HepG2 (cell line): ENCODE measurements at regions not wholly inside any gene's neighbourhood (a gene's known extent, or its start where the extent isn't known, plus 50 kb on each side); places are given as distances from the start of the nearest gene placed in this dataset.

Experiments used
- BRCA1 ChIP-seq: sonication (generic); formaldehyde crosslinking; IDR thresholded peaks from 2 replicates; pipeline ENCODE4 v1.4.0; 2020; ENCODE audit warnings: missing genetic modification reagents
- GFI1 ChIP-seq: sonication (generic); formaldehyde crosslinking; IDR thresholded peaks from 2 replicates; pipeline ENCODE4 v1.5.0; 2020; ENCODE audit warnings: missing genetic modification reagents, mild to moderate bottlenecking, borderline replicate concordance
- HNF4A ChIP-seq: sonication (generic); formaldehyde crosslinking; IDR thresholded peaks from 2 replicates; pipeline ENCODE4 v1.4.0; 2020; ENCODE audit warnings: missing genetic modification reagents
- JDP2 ChIP-seq: sonication (generic); formaldehyde crosslinking; IDR thresholded peaks from 2 replicates; pipeline ENCODE4 v1.8.1; 2022; ENCODE audit warnings: missing genetic modification reagents, borderline replicate concordance
- JUND ChIP-seq: sonication (generic); formaldehyde crosslinking; IDR thresholded peaks from 2 replicates; pipeline ENCODE4 v1.8.0; 2022; ENCODE audit warnings: mild to moderate bottlenecking, missing genetic modification reagents
- KMT2A ChIP-seq: sonication (generic); formaldehyde crosslinking; IDR thresholded peaks from 2 replicates; pipeline ENCODE4 v1.4.0; 2020; ENCODE audit warnings: missing genetic modification reagents
- NRL ChIP-seq: sonication (generic); formaldehyde crosslinking; IDR thresholded peaks from 2 replicates; pipeline ENCODE4 v1.5.0; 2020; ENCODE audit warnings: missing genetic modification reagents, mild to moderate bottlenecking, moderate library complexity, borderline replicate concordance
- PAX8 ChIP-seq: sonication (generic); formaldehyde crosslinking; IDR thresholded peaks from 2 replicates; pipeline ENCODE4 v1.8.0; 2022; ENCODE audit warnings: mild to moderate bottlenecking, missing genetic modification reagents, borderline replicate concordance
- PHF21A ChIP-seq: sonication (generic); formaldehyde crosslinking; IDR thresholded peaks from 2 replicates; pipeline ENCODE4 v1.5.0; 2020; ENCODE audit warnings: mild to moderate bottlenecking, missing genetic modification reagents
- PHF5A ChIP-seq: IDR thresholded peaks from one replicate; pipeline ENCODE4 v1.6.1; 2018; ENCODE audit warnings: low read depth, missing genetic modification reagents; ENCODE audit not compliant: unreplicated experiment
- SNRNP70 ChIP-seq: fragments of 200-400 bp; formaldehyde crosslinking; IDR thresholded peaks from 2 replicates; pipeline ENCODE4 v1.6.1; 2017; ENCODE audit warnings: mild to moderate bottlenecking, low read depth, low read length, moderate library complexity
- ZNF136 ChIP-seq: sonication (generic); formaldehyde crosslinking; IDR thresholded peaks from 2 replicates; pipeline ENCODE4 v1.8.1; 2022; ENCODE audit warnings: low read depth, mild to moderate bottlenecking, moderate library complexity, missing genetic modification reagents
- ZNF234 ChIP-seq: sonication (generic); formaldehyde crosslinking; conservative IDR thresholded peaks from 2 replicates; pipeline ENCODE4 v1.5.1; 2020; ENCODE audit warnings: mild to moderate bottlenecking, missing genetic modification reagents
- ZNF292 ChIP-seq: sonication (generic); formaldehyde crosslinking; IDR thresholded peaks from 2 replicates; pipeline ENCODE4 v1.8.1; 2022; ENCODE audit warnings: mild to moderate bottlenecking, low read depth, missing genetic modification reagents, borderline replicate concordance
- ZNF768 ChIP-seq: sonication (generic); formaldehyde crosslinking; IDR thresholded peaks from 2 replicates; pipeline ENCODE4 v1.4.0; 2020; ENCODE audit warnings: missing genetic modification reagents
- TF ChIP-seq, protein P1 (sequence below): sonication (generic); formaldehyde crosslinking; IDR thresholded peaks from 2 replicates; pipeline ENCODE4 v1.5.1; 2020; ENCODE audit warnings: mild to moderate bottlenecking, missing genetic modification reagents, borderline replicate concordance
- TF ChIP-seq, protein P2 (sequence below): sonication (generic); formaldehyde crosslinking; IDR thresholded peaks from 2 replicates; pipeline ENCODE4 v1.8.0; 2022; ENCODE audit warnings: mild to moderate bottlenecking, missing genetic modification reagents, borderline replicate concordance
- TF ChIP-seq, protein P3 (sequence below): sonication (generic); formaldehyde crosslinking; IDR thresholded peaks from 2 replicates; pipeline ENCODE4 v1.4.0; 2020; ENCODE audit warnings: low read depth, missing genetic modification reagents
- TF ChIP-seq, protein P4 (sequence below): sonication (generic); formaldehyde crosslinking; IDR thresholded peaks from 2 replicates; pipeline ENCODE4 v1.4.0; 2020; ENCODE audit warnings: missing genetic modification reagents, low read depth, mild to moderate bottlenecking, borderline replicate concordance

DNA sequence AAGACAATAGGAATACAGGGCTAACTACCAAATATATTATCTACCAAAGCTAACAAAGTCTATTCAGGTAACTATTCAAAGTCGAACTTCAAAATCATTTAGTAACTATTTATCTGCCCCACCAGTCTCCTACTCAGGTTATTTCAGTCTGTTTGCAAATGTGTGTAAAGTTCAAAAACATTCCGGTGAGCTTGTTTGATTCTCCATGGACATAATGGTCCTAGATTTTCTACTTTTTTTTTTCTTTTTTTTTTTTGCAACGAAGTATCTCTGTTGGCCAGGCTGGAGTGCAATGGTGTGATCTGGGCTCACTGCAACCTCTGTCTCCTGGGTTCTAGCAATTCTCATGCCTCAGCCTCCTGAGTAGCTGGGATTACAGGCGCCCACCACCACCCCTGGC is 236.0 kb upstream of the FOXQ1 start (continued):
- TF ChIP-seq KMT2A (CRISPR knock-in tag): no peak
- TF ChIP-seq ZNF292 (CRISPR knock-in tag): 0 out of 2 replicates have a peak, but pooled peaks have one; percentile 12
- TF ChIP-seq, protein P1, sequence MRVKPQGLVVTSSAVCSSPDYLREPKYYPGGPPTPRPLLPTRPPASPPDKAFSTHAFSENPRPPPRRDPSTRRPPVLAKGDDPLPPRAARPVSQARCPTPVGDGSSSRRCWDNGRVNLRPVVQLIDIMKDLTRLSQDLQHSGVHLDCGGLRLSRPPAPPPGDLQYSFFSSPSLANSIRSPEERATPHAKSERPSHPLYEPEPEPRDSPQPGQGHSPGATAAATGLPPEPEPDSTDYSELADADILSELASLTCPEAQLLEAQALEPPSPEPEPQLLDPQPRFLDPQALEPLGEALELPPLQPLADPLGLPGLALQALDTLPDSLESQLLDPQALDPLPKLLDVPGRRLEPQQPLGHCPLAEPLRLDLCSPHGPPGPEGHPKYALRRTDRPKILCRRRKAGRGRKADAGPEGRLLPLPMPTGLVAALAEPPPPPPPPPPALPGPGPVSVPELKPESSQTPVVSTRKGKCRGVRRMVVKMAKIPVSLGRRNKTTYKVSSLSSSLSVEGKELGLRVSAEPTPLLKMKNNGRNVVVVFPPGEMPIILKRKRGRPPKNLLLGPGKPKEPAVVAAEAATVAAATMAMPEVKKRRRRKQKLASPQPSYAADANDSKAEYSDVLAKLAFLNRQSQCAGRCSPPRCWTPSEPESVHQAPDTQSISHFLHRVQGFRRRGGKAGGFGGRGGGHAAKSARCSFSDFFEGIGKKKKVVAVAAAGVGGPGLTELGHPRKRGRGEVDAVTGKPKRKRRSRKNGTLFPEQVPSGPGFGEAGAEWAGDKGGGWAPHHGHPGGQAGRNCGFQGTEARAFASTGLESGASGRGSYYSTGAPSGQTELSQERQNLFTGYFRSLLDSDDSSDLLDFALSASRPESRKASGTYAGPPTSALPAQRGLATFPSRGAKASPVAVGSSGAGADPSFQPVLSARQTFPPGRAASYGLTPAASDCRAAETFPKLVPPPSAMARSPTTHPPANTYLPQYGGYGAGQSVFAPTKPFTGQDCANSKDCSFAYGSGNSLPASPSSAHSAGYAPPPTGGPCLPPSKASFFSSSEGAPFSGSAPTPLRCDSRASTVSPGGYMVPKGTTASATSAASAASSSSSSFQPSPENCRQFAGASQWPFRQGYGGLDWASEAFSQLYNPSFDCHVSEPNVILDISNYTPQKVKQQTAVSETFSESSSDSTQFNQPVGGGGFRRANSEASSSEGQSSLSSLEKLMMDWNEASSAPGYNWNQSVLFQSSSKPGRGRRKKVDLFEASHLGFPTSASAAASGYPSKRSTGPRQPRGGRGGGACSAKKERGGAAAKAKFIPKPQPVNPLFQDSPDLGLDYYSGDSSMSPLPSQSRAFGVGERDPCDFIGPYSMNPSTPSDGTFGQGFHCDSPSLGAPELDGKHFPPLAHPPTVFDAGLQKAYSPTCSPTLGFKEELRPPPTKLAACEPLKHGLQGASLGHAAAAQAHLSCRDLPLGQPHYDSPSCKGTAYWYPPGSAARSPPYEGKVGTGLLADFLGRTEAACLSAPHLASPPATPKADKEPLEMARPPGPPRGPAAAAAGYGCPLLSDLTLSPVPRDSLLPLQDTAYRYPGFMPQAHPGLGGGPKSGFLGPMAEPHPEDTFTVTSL (CRISPR knock-in tag): peak; percentile 56; the same call in 1 of the 2 replicates
- TF ChIP-seq SNRNP70: no peak
- peak; percentile 30; the same call in 1 of the 2 replicates for TF ChIP-seq HNF4A (CRISPR knock-in tag)
- TF ChIP-seq GFI1: no peak
- no peak for TF ChIP-seq PHF21A (CRISPR knock-in tag)
- TF ChIP-seq, protein P2, sequence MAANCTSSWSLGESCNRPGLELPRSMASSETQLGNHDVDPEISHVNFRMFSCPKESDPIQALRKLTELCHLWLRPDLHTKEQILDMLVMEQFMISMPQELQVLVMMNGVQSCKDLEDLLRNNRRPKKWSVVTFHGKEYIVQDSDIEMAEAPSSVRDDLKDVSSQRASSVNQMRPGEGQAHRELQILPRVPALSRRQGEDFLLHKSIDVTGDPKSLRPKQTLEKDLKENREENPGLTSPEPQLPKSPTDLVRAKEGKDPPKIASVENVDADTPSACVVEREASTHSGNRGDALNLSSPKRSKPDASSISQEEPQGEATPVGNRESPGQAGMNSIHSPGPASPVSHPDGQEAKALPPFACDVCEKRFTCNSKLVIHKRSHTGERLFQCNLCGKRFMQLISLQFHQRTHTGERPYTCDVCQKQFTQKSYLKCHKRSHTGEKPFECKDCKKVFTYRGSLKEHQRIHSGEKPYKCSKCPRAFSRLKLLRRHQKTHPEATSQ (CRISPR knock-in tag): no peak
- TF ChIP-seq, protein P3, sequence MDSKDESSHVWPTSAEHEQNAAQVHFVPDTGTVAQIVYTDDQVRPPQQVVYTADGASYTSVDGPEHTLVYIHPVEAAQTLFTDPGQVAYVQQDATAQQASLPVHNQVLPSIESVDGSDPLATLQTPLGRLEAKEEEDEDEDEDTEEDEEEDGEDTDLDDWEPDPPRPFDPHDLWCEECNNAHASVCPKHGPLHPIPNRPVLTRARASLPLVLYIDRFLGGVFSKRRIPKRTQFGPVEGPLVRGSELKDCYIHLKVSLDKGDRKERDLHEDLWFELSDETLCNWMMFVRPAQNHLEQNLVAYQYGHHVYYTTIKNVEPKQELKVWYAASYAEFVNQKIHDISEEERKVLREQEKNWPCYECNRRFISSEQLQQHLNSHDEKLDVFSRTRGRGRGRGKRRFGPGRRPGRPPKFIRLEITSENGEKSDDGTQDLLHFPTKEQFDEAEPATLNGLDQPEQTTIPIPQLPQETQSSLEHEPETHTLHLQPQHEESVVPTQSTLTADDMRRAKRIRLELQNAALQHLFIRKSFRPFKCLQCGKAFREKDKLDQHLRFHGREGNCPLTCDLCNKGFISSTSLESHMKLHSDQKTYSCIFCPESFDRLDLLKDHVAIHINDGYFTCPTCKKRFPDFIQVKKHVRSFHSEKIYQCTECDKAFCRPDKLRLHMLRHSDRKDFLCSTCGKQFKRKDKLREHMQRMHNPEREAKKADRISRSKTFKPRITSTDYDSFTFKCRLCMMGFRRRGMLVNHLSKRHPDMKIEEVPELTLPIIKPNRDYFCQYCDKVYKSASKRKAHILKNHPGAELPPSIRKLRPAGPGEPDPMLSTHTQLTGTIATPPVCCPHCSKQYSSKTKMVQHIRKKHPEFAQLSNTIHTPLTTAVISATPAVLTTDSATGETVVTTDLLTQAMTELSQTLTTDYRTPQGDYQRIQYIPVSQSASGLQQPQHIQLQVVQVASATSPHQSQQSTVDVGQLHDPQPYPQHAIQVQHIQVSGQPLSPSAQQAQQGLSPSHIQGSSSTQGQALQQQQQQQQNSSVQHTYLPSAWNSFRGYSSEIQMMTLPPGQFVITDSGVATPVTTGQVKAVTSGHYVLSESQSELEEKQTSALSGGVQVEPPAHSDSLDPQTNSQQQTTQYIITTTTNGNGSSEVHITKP (CRISPR knock-in tag): no peak
- no peak for TF ChIP-seq NRL
- TF ChIP-seq PAX8: no peak
- no peak for TF ChIP-seq JDP2 (CRISPR knock-in tag)
- TF ChIP-seq BRCA1 (CRISPR knock-in tag): no peak
- no peak for TF ChIP-seq ZNF768 (CRISPR knock-in tag)
- TF ChIP-seq, protein P4, sequence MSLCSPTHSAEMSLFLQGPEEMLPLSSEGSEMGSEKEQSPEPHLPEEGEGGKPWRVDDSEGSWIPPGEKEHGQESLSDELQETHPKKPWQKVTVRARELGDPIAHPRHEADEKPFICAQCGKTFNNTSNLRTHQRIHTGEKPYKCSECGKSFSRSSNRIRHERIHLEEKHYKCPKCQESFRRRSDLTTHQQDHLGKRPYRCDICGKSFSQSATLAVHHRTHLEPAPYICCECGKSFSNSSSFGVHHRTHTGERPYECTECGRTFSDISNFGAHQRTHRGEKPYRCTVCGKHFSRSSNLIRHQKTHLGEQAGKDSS (CRISPR knock-in tag): no peak
- no peak for TF ChIP-seq ZNF234
- no peak for TF ChIP-seq PHF5A (CRISPR knock-in tag)
- 0 out of 2 replicates have a peak, but pooled peaks have one; percentile 29 for TF ChIP-seq ZNF136 (CRISPR knock-in tag)
- no peak for TF ChIP-seq JUND
